Ascending aorta (tissue), 2 donors: ENCODE measurements at regions not wholly inside any gene's neighbourhood (a gene's known extent, or its start where the extent isn't known, plus 50 kb on each side); places are given as distances from the start of the nearest gene placed in this dataset.
A peak's percentile ranks its signal among the peaks of the same experiment; 100 is the strongest.

Experiments used
- DNase-seq, 2 donors: peaks; one replicate each; pipeline ENCODE4 v3.0.0-alpha.2; 2019; ENCODE audit warnings: low spot score in 2 of 2
- H3K27ac ChIP-seq, 2 donors: fragments of 200-600 bp; sonication (generic); one replicate each; pipeline ENCODE4 v1.5.1; 2016 to 2017; ENCODE audit warnings: mild to moderate bottlenecking in 1 of 2
- H3K27me3 ChIP-seq: fragments of 200-600 bp; sonication (generic); one replicate; pipeline ENCODE4 v1.5.1; 2017
- H3K36me3 ChIP-seq, 2 donors: fragments of 200-600 bp; sonication (generic); one replicate each; pipeline ENCODE4 v1.5.1; 2016
- H3K4me1 ChIP-seq, 2 donors: fragments of 200-600 bp; sonication (generic); one replicate each; pipeline ENCODE4 v1.5.1; 2016 to 2017; ENCODE audit warnings: mild to moderate bottlenecking in 1 of 2
- H3K4me3 ChIP-seq, 2 donors: fragments of 200-600 bp; sonication (generic); one replicate each; pipeline ENCODE4 v1.5.1; 2016 to 2017; ENCODE audit warnings: mild to moderate bottlenecking in 1 of 2
- H3K9me3 ChIP-seq, 2 donors: fragments of 200-600 bp; sonication (generic); one replicate each; pipeline ENCODE4 v1.5.1; 2016
- CTCF ChIP-seq, 3 experiments: fragments of 200-600 bp in 2 of 3; fragments of 450-650 bp in 1 of 3; sonication (generic) in 2 of 3; IDR thresholded peaks; one replicate each; pipeline ENCODE4 v1.5.1; 2016 to 2019; ENCODE audit warnings: antibody characterized with exemption in 3 of 3, mild to moderate bottlenecking in 1 of 3, moderate library complexity in 1 of 3
- intact Hi-C: fragments of 100-400 bp; cut with DNase I; formaldehyde crosslinking; loops from one replicate; pipeline ENCODE4 v1.15.1; 2023

DNA sequence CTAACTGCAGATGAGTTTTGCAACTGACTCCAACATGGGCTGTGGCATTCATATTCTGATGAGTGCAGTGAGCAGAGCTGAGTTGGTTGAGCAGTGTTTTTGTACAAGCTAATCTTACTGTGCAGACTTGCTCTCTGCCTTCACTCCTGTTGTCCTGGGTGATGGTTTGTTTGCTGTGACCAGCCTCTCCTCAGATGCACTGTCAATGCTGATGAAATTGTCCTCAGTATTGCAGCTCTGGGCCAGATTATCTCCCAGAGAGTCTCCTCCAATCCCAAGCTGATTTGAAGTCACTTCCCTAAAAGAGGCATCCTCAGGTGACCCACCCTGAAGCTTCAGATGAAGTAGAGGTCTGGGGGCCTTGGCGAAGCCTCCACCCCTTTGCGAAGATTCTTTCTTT is 581.8 kb downstream of the ACTL7B start:
- Histone ChIP-seq H3K4me3 (no peak overlapping the region), H3K36me3 (no peaks in the 10 kb centered on the region), H3K27ac (no peak overlapping the region), H3K4me1 (no peaks in the 10 kb centered on the region), H3K9me3 (no peaks in the 10 kb centered on the region), H3K27me3 (no peaks in the 10 kb centered on the region)
- DNase-seq: no peak
- TF ChIP-seq CTCF (IDR thresholded peaks at IDR 0.05): no peak
- intact Hi-C loops: loop anchor here (10.0 kb wide), 1 partner anchor 809 kb away; no protein-coding TSS in a partner anchor

- intact Hi-C loops: loop anchor here (10.0 kb wide), 1 partner anchor 808 kb away; no protein-coding TSS in a partner anchor
- H3K36me3 ChIP-seq: no peaks in the 10 kb centered on the region
- no peaks in the 10 kb centered on the region for H3K4me1 ChIP-seq
- H3K27me3 ChIP-seq: no peaks in the 10 kb centered on the region
- DNase-seq: peak in 1 of 2 donors; percentile 13
- H3K4me3 ChIP-seq: peak overlapping the region in 1 of 2 donors; percentile 29
- H3K9me3 ChIP-seq: no peaks in the 10 kb centered on the region
- H3K27ac ChIP-seq: no peak overlapping the region
- peak; percentile 34 to 36 (median 35) for TF ChIP-seq CTCF (IDR thresholded peaks at IDR 0.05)
These were observed 583.4 kb downstream of the ACTL7B start for GRCh38 chr9:108272349-108272899.

GRCh38 chr9:108271646-108272348 is 584.0 kb downstream of the ACTL7B start:
- no peak for DNase-seq
- no peak overlapping the region for H3K27ac ChIP-seq
- peak overlapping the region in 1 of 2 donors; percentile 29 for H3K4me3 ChIP-seq
- no peaks in the 10 kb centered on the region for H3K27me3 ChIP-seq
- no peaks in the 10 kb centered on the region for H3K4me1 ChIP-seq
- TF ChIP-seq CTCF (IDR thresholded peaks at IDR 0.05): no peak
- no peaks in the 10 kb centered on the region for H3K36me3 ChIP-seq
- no peaks in the 10 kb centered on the region for H3K9me3 ChIP-seq
- intact Hi-C loops: loop anchor here (10.0 kb wide), 1 partner anchor 807 kb away; no protein-coding TSS in a partner anchor

DNA sequence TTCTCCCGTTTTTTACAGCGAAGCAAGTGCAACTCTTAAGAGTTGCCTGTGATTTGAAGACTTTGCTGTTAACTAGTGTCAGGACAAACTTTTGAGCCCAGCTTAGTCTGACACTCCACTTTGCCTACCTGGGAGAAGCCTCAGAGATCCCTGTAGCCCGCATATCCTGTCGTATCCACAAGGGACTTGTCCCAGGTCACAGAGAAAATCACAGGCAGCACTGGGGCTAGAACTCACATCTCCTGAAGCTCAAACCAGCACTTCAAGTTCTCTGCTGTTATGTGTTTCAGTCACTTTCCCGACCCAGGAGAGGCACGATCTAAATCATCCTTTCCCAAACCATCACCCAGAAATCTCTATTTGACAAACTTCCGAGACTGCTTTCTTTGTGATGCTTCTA is 584.5 kb downstream of the ACTL7B start:
- H3K4me3 ChIP-seq: no peak overlapping the region
- no peak overlapping the region for H3K27ac ChIP-seq
- H3K9me3 ChIP-seq: no peaks in the 10 kb centered on the region
- TF ChIP-seq CTCF (IDR thresholded peaks at IDR 0.05): no peak
- no peaks in the 10 kb centered on the region for H3K4me1 ChIP-seq
- intact Hi-C loops: loop anchor here (10.0 kb wide), 1 partner anchor 806 kb away; no protein-coding TSS in a partner anchor
- no peak for DNase-seq
- no peaks in the 10 kb centered on the region for H3K36me3 ChIP-seq
- H3K27me3 ChIP-seq: no peaks in the 10 kb centered on the region

DNA sequence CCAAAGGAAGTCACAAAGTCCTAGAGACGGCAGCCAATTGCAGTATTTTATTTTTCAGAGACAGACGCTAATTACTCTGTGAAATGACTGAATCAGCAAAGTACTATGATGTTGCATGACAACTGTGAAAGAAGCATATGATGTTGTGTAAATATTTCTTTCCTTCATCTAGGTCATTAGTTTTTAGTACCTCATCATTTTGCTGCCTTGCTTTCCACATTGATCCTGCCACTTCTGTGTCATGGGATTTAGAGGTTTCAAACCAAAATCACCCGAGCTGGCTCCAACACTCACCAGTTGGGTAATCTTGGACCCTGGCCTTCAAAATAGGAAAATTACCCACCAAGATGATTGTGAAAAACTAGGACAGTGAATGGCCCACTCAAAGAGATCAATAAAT is 585.2 kb downstream of the ACTL7B start:
- DNase-seq: no peak
- Histone ChIP-seq H3K4me1 (no peaks in the 10 kb centered on the region), H3K36me3 (no peaks in the 10 kb centered on the region), H3K9me3 (no peaks in the 10 kb centered on the region), H3K27ac (no peak overlapping the region), H3K27me3 (no peaks in the 10 kb centered on the region), H3K4me3 (no peak overlapping the region)
- no peak for TF ChIP-seq CTCF (IDR thresholded peaks at IDR 0.05)
- intact Hi-C loops: loop anchor here (10.0 kb wide), 1 partner anchor 806 kb away; no protein-coding TSS in a partner anchor
